MV-4-11 (cell line): ENCODE measurements at regions not wholly inside any gene's neighbourhood (a gene's known extent, or its start where the extent isn't known, plus 50 kb on each side); places are given as distances from the start of the nearest gene placed in this dataset.
A peak's percentile ranks its signal among the peaks of the same experiment; 100 is the strongest.

ENCODE experiments used
- DNase-seq: peaks from one replicate; lab custom pipeline; 2025; lab: John Stamatoyannopoulos, UW

DNA sequence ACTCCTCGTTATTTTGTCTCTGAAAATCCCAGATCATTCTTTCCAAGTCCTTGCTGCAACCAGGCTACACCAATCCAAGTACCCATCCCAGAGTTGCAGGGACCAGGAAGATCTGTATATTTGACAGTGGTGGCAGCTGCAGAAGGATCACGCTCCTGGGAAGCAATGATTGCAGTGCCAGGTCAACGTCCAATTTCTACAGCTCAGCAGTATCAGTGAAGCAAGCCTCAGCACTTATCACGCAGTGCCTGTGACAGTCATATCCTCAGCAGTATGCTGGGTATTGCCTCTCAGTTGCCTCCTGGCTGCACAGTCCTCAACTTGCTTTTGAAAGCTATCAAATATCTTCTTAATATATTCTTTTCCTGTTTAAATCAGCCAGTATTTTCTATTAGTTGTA, 66.7 kb downstream of the BARHL2 start:
- DNase-seq = no peak

DNA sequence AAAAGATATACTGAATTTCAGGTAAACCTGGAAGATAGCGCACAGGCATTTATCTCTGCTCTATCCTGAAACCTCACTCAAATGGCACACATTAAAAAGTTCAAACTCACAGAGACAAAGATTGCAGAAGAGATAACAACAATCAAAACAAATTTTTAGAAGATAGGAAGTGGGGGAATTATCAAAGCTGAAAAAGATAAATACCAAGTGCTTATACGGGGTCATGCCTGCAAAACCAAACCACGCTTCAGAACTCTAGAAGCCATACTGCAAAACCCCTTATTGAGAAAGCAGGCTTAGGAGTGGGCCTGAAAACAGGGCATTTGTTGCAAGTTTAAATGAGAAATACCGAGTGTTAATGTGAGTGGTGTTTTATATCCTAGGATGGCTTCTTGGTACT, 76.8 kb downstream of the BARHL2 start:
- DNase-seq = no peak

- no peak for DNase-seq
Measured at GRCh38 chr1:90622666-90623065, 94.4 kb downstream of the BARHL2 start.

GRCh38 chr1:90621986-90622385, 95.1 kb downstream of the BARHL2 start:
- no peak for DNase-seq

GRCh38 chr1:90616395-90616794, 100.7 kb downstream of the BARHL2 start:
- no peak for DNase-seq

- DNase-seq = no peak
Measured at GRCh38 chr1:90614872-90615271, 102.2 kb downstream of the BARHL2 start.

GRCh38 chr1:90613371-90613770, 103.7 kb downstream of the BARHL2 start:
- DNase-seq = no peak

- no peak for DNase-seq
Measured at GRCh38 chr1:90612033-90612432, 105.1 kb downstream of the BARHL2 start.

DNA sequence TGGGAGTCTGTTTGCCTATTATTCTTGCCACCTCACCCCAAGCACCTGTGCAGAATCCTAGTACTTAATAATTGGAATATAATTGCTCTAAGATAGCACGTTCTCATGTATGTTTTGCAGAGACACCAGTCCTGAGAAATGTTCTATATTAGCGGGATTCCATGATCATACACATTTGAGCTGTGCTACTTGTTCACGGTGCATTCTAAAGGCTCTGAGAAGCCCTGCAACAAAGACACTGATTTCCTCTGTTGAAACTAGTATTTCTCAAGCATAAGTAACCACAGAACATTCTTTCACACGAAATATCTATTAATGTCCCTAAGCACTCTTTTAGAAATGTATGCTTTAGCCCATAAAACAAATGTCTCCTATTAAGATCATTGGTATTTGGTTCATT, 109.4 kb downstream of the BARHL2 start:
- DNase-seq = no peak

DNA sequence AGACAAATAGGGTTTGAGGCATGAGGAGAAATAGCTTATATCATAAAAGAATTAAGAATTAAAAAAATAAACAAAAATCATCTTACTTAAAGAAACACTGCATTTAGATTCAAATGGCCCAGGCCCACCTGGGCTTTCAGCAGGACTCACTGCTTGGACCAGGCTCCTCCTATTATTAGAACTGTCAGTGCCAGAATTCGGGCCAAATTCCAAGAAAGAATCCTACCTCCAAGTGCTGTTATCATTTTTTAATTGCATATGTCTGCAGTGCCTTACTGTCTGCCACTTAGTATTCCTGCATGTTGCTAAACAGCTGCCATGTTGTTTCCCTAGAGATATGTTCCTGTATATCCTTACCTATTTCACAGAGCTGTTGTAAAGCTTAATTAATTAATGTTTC, 112.0 kb downstream of the BARHL2 start:
- DNase-seq = no peak

DNA sequence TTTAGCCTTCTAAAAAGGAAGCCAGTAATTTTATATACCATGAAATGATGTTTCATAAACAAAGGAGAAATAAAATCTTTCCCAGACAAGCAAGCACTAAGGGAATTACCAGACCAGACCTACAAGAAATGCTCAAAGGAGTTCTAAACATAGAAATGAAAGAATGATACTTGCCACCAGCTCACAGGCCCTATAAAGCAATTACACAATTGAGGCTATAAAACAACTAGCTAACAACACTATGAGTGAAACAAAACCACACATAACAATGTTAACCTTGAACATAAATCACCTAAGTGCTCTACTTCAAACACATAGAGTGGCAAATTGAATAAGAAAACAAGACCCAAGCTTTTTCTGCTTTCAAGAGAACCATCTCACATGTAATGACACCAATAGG, 123.8 kb downstream of the BARHL2 start:
- no peak for DNase-seq

GRCh38 chr1:90591970-90592356, 125.1 kb downstream of the BARHL2 start:
- no peak for DNase-seq

DNA sequence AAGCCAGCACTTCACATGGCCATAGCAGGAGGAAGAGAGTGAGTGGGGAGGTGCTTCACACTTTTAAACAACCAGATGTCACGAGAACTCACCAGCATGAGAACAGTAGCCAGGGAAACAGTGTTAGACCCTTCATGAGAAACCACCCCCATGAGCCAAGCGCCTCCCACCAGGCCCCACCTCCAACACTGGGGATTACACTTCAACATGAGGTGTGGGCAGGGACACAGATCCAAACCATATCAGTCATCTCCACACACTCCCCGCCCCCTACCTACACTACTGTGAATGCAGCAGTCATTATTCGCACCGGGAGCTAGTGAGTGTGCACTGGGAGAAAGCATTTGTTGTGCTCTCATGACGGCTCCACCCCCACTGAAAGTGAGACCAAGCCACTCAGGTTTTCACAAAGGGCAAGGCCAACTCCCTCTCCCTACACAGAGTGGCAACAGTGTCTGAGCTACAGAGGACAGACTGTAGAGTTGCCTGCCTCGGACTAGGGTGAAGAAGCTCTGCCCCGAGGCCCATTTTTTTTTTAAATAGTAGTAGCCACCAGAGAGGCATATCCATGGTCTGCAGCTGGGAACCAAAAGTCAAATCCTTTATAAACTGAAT, 125.6 kb downstream of the BARHL2 start:
- no peak for DNase-seq

- DNase-seq = no peak
Measured at GRCh38 chr1:90580176-90580575, 136.9 kb downstream of the BARHL2 start.

DNA sequence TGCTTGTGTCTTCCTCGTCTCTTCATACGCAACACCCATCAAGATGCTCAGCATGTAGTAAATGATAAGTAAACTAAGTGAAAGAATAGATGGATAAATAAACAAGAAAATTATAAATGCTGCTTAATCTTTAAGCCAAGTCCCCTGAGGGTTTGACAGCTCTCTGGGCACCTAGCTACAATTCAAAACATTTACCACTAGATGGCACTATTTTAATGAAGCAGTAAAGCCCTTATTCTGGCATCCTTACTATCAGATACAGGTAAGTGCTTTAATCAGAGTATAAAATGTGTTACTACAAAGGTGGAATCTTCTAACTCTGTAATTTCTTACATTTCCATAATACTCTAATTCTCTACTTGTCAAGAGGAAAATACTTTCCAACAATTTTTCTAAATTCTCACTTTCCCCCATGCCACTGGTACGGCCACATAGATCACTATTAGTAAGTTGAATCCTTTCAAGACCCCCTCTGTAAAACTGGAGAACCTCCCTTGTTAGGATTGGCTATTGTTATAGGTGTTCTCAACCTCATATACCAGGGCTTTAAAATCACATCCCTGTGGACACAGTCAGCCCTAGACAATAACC, 137.8 kb downstream of the BARHL2 start:
- DNase-seq = peak; percentile 4

DNA sequence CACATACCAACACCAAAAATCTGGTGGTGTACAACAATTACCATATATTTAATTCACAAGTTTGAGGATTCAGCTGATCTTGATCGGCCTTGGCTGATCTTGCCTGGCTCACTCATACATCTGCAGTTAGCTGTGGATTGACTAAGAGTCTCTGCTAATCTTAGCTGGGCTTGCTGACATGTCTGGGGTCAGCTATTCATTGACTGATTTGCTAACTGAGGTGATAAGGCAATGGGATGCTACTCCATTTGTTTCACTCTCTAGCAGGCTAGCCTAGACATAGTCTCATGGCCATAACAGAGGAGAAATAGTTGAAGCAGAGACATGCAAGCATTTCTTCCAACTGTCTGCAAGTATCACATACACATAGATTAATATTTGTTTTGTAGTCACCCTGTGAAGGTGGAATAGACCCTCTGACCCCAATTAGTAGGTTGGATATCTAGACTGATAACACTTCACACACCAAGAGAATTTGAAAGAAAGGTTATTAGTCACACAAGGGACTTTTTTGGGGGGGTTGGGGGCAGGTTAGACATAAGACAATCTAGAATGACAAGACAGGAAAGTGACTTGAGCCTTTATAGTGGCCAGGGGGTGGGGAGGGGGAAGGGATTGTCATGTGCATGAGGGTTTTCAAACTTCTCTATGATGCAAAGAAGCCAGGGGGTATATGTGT, 142.3 kb downstream of the BARHL2 start:
- DNase-seq = no peak

DNA sequence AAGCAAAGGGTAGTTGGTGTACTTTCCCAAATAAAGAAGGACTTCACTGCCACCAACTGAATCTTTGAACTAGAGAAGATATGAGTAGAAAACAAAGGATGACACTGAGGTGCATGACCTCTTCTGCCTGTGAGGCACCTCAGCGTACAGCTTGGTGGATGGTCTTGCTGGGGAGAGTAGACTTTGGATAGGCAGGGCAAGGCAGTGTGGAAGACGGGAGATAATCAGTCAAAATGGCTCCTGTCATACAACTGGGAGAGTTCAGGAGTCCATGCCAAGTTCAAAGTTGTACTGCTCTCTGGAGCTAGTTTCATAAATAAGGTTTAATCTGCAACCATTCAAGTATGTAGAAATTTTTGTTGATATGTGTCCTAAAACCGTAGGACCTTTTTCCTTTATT, 143.4 kb downstream of the BARHL2 start:
- DNase-seq = no peak

- DNase-seq = no peak
Measured at GRCh38 chr1:90572446-90572845, 144.7 kb downstream of the BARHL2 start.

- no peak for DNase-seq
Measured at GRCh38 chr1:90568436-90568835, 148.7 kb downstream of the BARHL2 start.

DNA sequence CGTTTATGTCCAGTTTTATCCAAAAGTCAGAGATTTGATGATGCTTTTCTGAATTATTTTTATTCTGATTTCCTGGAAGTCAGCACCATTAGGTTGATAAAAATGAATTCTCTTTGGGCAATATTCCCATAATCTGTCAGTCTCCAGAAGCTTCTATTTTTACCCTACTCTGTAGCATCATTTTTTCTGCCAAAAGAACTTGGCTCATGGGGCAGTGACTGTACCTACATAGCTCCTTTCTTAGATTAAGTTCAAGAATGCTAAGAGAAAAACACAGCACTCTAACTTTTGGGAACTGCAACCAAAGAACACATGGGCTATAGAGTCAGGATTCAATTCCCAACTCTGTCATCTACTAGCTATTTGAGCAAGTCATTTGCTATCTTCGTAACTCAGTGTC, 152.9 kb downstream of the BARHL2 start:
- no peak for DNase-seq

GRCh38 chr1:90562892-90563291, 154.2 kb downstream of the BARHL2 start:
- DNase-seq = no peak

DNA sequence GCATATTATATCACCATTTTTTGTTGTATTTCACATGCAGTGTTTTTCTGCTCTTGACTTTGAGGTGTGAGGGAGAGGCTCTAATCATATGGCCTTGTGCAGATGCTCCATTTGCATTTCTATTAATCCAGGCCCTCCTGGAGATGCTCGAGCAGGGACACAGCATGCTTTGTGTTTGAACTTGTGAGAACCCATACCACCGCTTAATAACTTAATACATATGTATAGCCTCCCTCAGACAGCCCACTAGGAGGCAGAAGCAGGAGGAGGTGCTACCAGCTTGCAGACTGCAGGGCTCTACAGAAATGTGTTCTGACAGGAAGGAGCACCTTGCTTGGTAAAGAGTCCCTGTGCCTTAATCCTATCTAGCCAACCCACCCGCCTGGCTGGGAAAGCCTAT, 155.2 kb downstream of the BARHL2 start:
- DNase-seq = no peak

- no peak for DNase-seq
Measured at GRCh38 chr1:90561103-90561783, 155.9 kb downstream of the BARHL2 start.
